HG02885 (cell line): ENCODE measurements at regions not wholly inside any gene's neighbourhood (a gene's known extent, or its start where the extent isn't known, plus 50 kb on each side); places are given as distances from the start of the nearest gene placed in this dataset.
"Not testable (repeated sequence)": the region's sequence is repeated elsewhere in the genome, so short reads cannot be mapped to it uniquely, and the experiment has no call there.

Source experiments
- ATAC-seq: cut with Tn5 transposase; IDR thresholded peaks from one replicate; pipeline ENCODE4 v1.9.1; 2021; ENCODE audit warnings: mild to moderate bottlenecking; ENCODE audit not compliant: unreplicated experiment, poor library complexity

DNA sequence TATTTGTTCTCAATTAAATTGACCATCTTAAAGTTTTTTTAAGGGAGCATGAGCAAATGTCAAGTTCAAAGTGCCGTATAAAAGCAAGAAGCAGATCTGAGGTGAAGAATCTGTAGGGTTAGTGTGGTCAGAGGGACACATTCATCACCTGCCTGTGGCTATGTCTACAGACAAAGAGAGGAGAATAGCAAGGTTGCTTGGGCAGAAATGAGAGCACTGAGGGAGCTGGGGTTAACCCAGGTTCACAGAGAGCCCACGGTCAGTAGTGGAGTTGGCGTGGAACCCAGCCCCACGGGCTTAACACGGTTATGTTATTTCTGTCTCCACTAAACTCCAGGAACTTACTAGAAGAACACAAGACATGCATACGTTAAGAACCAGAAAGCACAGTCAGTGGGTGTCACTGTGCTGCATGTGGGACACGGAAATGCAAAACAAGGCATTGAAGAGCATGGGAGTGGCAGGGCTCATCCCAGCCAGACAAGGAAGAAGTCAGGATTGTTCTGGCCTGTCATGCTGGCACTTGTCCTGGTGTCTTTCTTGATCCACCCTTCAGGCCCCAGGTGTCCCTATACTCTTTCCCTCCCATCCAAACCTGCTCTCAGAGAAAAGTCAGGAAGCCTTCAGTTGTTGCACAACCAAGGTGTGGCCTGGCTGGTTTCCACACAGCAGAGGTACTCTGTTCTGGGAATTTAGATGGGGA lies 95.5 kb upstream of the IVNS1ABP start:
- ATAC-seq: peak; percentile 62

- peak; percentile 22 for ATAC-seq
These were observed 92.9 kb upstream of the IVNS1ABP start for GRCh38 chr1:185409763-185410528.

DNA sequence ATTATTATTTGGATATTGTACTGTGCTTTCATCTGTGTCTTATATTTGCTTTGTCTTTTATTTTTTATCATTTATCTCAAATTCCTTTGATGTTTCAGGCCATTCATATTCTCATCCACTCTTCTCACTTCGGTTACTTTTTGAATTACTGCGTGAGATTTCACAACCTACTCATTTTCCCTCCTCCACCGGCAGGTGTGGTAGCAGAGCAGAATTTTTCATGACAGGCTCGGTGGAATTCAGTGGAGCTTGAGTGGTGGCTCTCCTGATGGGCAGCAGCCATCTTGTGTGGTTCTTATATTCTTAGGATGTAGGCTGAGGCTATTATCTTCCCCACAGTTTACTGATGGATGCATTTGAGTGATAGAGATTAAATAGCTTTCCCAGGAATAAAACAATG lies 92.3 kb upstream of the IVNS1ABP start:
- ATAC-seq: no peak

DNA sequence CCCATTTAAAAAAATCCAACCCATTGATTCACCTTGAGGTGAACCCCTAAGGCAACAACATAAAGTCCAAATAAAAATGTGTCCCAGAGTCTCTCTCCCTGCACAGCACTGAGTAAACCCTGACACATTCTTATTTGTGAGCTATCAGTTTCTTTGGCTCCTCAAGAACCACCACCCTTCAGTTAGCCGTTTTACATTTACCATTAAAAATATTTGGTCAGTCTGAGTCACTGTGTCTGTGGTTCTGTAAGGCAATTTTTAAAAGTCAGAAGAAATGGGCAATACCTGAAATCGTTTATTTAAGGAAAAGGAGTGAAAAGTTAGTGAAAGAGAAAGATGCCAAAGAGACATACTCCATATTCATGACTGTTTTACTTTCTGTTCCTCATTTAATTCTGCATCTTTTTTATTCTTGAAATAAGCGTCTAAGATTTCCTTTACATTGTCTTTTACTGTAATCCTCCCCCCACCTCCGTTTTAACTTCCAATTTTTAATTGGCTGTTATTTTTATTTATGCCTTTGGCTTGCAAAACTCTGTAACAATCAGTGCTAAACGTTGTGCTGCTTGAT lies 91.7 kb upstream of the IVNS1ABP start:
- ATAC-seq: no peak

DNA sequence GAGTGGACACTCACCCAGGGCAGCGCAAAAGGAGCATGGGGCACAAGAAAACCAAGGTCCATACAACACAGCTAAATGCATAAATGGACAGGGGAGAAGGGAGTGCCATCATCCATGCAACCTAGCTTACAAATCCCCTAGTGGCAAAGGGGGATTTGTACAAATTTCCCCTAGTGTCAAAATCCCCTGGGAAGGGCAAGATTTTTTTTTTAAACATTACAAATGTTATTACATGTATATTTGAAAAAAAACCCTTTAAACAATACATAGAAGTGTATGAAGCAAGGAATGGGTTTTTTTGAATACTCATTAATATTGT lies 89.6 kb upstream of the IVNS1ABP start:
- no peak for ATAC-seq

DNA sequence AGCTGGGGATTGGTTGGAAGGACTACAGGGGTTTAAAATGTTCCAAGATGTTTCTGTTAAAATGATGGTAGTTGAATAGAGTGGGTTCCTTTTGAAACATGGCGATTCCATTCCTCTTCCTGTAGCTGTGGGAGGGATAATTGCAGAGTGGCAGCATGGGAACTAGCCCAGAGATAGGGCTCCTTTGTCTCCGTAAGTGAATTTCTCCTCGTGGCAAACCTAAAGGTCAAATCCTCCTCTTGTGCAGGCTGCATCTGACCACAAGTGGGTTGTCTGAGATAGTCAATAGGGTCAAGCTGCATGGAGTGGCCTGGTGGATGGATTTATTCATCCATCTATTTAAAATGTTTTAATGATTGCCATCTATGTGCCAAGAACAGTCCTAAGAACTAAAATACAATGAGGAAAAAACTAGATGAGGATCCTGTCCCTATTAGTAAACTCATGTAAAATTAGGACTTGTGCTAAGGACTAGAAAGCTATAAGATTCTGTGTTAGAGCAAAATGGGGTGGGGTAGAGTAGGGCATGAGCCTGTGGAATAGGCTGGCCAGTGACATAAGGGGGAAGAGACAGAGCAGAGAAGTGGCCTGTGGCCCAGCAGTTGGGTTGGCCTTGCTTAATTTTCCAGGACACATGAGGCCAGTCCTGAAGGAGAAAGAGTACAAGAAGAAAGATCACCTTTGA lies 89.1 kb upstream of the IVNS1ABP start:
- no peak for ATAC-seq

GRCh38 chr1:185404907-185405568 lies 88.0 kb upstream of the IVNS1ABP start:
- no peak for ATAC-seq

- no peak for ATAC-seq
These were observed 87.2 kb upstream of the IVNS1ABP start for GRCh38 chr1:185404291-185404690.

GRCh38 chr1:185402930-185403329 lies 85.9 kb upstream of the IVNS1ABP start:
- ATAC-seq: no peak

GRCh38 chr1:185401019-185401418 lies 84.0 kb upstream of the IVNS1ABP start:
- ATAC-seq: no peak

DNA sequence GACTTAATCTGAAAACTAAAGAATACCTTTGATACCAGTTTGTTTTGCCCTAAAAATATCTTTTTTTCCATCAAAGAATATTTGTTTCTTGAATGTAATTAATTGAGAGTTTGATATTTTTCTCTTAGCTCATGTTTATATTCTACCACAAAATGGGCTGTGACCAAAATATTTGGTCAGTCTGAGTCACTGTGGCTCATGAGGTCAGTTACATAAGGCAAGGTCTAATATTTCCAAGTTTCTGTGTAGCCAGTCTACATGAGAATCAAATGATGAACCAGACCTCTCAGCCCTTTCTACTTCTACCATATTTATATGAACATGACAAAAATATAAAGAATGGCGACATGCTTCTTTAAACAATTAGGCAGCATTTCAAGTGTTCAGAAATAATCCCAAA lies 83.0 kb upstream of the IVNS1ABP start:
- ATAC-seq: no peak

DNA sequence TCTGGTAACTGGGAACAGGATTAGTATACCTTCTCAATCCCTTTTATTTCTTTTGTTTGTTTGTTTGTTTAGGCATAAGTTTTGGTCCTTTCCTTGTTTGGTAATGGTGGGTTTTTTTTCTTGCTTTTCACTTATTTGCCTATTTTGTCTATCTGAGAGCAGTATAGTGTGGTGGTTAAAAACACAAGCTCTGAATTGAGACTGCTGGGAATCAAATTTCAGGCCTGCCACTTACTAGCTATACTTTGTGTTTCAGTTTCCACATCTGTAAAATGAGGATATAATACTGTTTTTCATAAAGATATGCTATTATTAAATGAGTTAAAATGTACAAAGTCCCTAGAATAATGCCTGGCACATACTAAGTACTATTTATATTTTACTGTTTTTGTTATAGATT lies 81.6 kb upstream of the IVNS1ABP start:
- peak; percentile 66 for ATAC-seq

GRCh38 chr1:185398022-185398421 lies 81.0 kb upstream of the IVNS1ABP start:
- ATAC-seq: peak; percentile 63

- no peak for ATAC-seq
These were observed 80.1 kb upstream of the IVNS1ABP start for GRCh38 chr1:185397183-185397582.

- ATAC-seq: no peak
These were observed 79.1 kb upstream of the IVNS1ABP start for GRCh38 chr1:185396126-185396525.

- ATAC-seq: no peak
These were observed 76.8 kb upstream of the IVNS1ABP start for GRCh38 chr1:185393815-185394214.

DNA sequence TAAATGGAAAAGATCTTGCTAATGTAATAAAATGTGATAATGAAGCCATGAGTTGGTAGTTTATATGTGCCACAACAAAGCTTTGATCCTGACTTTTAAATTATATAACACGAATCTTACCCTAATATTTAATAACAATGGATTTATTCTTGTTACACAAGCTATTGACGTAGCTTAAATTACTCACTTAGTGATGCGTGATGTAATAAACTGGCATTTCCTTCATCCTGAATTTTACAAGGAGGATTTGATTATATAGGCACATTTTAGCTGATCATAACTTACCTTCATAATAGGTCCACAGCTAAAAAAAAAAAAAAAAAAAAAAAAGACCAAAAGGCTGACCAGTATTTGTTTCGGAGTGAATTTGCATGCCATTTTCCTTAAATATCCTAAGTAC lies 76.2 kb upstream of the IVNS1ABP start:
- ATAC-seq: no peak

DNA sequence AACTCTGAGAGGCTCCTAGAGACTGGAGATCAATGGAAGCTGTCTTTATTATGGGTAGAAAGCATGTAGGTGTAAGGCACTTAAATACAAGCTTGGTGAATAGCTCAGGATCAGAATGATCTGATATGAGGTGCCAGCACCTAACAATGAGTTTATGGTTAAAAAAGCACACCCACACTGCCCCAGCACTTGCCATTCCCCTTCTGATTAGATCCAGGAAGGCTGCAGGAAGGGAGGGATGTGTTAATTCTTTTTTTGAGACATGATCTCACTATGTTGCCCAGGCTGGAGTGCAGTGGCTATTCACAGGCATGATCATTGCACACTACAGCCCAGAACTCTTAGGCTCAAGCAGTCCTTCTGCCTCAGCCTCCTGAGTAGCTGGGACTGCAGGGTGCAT lies 71.8 kb upstream of the IVNS1ABP start:
- no peak for ATAC-seq

DNA sequence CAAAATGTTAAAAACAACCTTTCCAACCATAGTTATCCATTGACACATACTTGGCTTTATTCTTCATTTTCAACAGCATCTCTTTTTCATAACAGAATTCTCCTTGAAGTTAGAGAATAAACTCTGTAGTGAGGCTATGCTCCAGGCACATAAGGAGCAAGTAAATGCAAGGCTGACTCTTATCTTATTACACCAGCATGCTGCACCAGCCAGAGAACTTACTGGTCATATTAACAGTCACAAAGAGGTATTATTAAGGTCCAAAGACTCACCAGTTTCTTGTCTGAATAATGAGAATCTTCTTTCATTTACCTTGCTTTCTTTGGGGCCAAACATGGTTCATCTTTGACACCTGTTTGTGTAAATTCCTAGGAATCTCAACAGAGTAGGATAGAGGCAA lies 71.3 kb upstream of the IVNS1ABP start:
- no peak for ATAC-seq

DNA sequence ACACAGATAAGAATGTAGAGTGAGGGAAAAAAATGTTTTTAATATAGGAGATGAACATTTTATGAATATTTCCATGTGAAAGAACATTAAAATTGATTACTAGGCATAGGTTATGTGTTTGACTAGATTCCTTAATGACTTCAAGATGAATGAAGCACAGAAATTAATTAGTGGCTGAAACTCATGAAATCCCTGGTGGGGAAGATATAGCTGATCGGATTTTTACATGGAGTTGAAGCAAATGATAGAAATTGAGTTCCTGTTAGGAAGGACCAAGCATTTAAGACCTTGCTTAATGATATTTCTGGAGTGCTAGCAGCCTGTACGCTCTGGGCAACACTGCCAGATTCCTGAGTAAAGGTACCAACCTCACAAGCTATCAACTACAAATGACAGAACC lies 68.9 kb upstream of the IVNS1ABP start:
- no peak for ATAC-seq

DNA sequence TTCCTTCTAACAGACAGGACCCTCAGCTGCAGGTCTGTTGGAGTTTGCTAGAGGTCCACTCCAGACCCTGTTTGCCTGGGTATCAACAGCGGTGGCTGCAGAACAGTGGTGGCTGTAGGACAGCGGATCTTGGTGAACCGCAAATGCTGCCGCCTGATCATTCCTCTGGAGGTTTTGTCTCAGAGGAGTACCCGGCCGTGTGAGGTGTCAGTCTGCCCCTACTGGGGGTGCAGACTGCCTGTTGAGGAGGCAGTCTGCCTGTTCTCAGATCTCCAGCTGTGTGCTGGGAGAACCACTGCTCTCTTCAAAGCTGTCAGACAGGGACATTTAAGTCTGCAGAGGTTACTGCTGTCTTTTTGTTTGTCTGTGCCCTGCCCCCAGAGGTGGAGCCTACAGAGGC lies 66.8 kb upstream of the IVNS1ABP start:
- not testable (repeated sequence) for ATAC-seq
